GM12874 (cell line): ENCODE measurements at regions not wholly inside any gene's neighbourhood (a gene's known extent, or its start where the extent isn't known, plus 50 kb on each side); places are given as distances from the start of the nearest gene placed in this dataset.

Experiments
- CTCF ChIP-seq: IDR thresholded peaks from 2 replicates; pipeline ENCODE4 v1.5.1; 2011; ENCODE audit warnings: low read depth, mild to moderate bottlenecking, control low read depth, low read length, moderate library complexity; ENCODE audit not compliant: insufficient read depth

GRCh38 chr2:15822151-15823044 lies 118.0 kb upstream of the MYCN start:
- TF ChIP-seq CTCF, result no peak

- TF ChIP-seq CTCF, result no peak
Measured at GRCh38 chr2:15823459-15824396, 116.6 kb upstream of the MYCN start.

GRCh38 chr2:15825276-15825980 lies 114.9 kb upstream of the MYCN start:
- TF ChIP-seq CTCF, result no peak

GRCh38 chr2:15826273-15826717 lies 114.1 kb upstream of the MYCN start:
- TF ChIP-seq CTCF, result no peak

GRCh38 chr2:15827001-15827400 lies 113.3 kb upstream of the MYCN start:
- no peak for TF ChIP-seq CTCF

- TF ChIP-seq CTCF, result no peak
Measured at GRCh38 chr2:15828576-15828975, 111.8 kb upstream of the MYCN start.
